ENCODE measurements at regions not wholly inside any gene's neighbourhood (a gene's known extent, or its start where the extent isn't known, plus 50 kb on each side); places are given as distances from the start of the nearest gene placed in this dataset.

GRCh38 chr18:72160510-72161445 is 383.4 kb downstream of the CBLN2 start:
- no peaks in the 10 kb centered on the region for H3K36me3 ChIP-seq
- H3K4me1 ChIP-seq (ENCODE audit: low read depth): no peaks in the 10 kb centered on the region
- H3K4me3 ChIP-seq: no peak overlapping the region
- H3K27ac ChIP-seq: no peak overlapping the region
- H3K27me3 ChIP-seq: no peaks in the 10 kb centered on the region
- no peak for DNase-seq (ENCODE audit: low read depth in 1 of 2, low spot score in 1 of 2)
- no peaks in the 10 kb centered on the region for H3K9me3 ChIP-seq (ENCODE audit: low read depth)
- TF ChIP-seq CTCF (IDR thresholded peaks at IDR 0.05; ENCODE audit: low read depth, low read length): no peak

- Histone ChIP-seq H3K27ac (no peak overlapping the region), H3K36me3 (no peaks in the 10 kb centered on the region), H3K4me3 (no peak overlapping the region), H3K9me3 (ENCODE audit: low read depth) (no peaks in the 10 kb centered on the region), H3K4me1 (ENCODE audit: low read depth) (no peaks in the 10 kb centered on the region), H3K27me3 (no peaks in the 10 kb centered on the region)
- no peak for TF ChIP-seq CTCF (IDR thresholded peaks at IDR 0.05; ENCODE audit: low read depth, low read length)
- no peak for DNase-seq (ENCODE audit: low read depth in 1 of 2, low spot score in 1 of 2)
These were observed 388.8 kb downstream of the CBLN2 start for GRCh38 chr18:72155327-72155726.

- no peak for TF ChIP-seq CTCF (IDR thresholded peaks at IDR 0.05; ENCODE audit: low read depth, low read length)
- Histone ChIP-seq H3K27me3 (no peaks in the 10 kb centered on the region), H3K36me3 (no peaks in the 10 kb centered on the region), H3K4me1 (ENCODE audit: low read depth) (no peaks in the 10 kb centered on the region), H3K4me3 (no peak overlapping the region), H3K27ac (no peak overlapping the region), H3K9me3 (ENCODE audit: low read depth) (no peaks in the 10 kb centered on the region)
- no peak for DNase-seq (ENCODE audit: low read depth in 1 of 2, low spot score in 1 of 2)
These were observed 389.2 kb downstream of the CBLN2 start for GRCh38 chr18:72154926-72155325.

- Histone ChIP-seq H3K27ac (no peak overlapping the region), H3K4me3 (no peak overlapping the region), H3K4me1 (ENCODE audit: low read depth) (no peaks in the 10 kb centered on the region), H3K9me3 (ENCODE audit: low read depth) (no peaks in the 10 kb centered on the region), H3K36me3 (no peaks in the 10 kb centered on the region), H3K27me3 (no peaks in the 10 kb centered on the region)
- no peak for TF ChIP-seq CTCF (IDR thresholded peaks at IDR 0.05; ENCODE audit: low read depth, low read length)
- no peak for DNase-seq (ENCODE audit: low read depth in 1 of 2, low spot score in 1 of 2)
These were observed 391.2 kb downstream of the CBLN2 start for GRCh38 chr18:72152935-72153334.

- no peak overlapping the region for H3K27ac ChIP-seq
- no peaks in the 10 kb centered on the region for H3K9me3 ChIP-seq (ENCODE audit: low read depth)
- no peak for DNase-seq (ENCODE audit: low read depth in 1 of 2, low spot score in 1 of 2)
- no peaks in the 10 kb centered on the region for H3K4me1 ChIP-seq (ENCODE audit: low read depth)
- no peak overlapping the region for H3K4me3 ChIP-seq
- no peaks in the 10 kb centered on the region for H3K36me3 ChIP-seq
- TF ChIP-seq CTCF (IDR thresholded peaks at IDR 0.05; ENCODE audit: low read depth, low read length): no peak
- no peaks in the 10 kb centered on the region for H3K27me3 ChIP-seq
These were observed 396.3 kb downstream of the CBLN2 start for GRCh38 chr18:72147830-72148229.

Measured in cardiac muscle cell (in vitro differentiated cells and primary cell).